Osteocyte (in vitro differentiated cells): ENCODE measurements at regions not wholly inside any gene's neighbourhood (a gene's known extent, or its start where the extent isn't known, plus 50 kb on each side); places are given as distances from the start of the nearest gene placed in this dataset.
"Not testable (repeated sequence)": the region's sequence is repeated elsewhere in the genome, so short reads cannot be mapped to it uniquely, and the experiment has no call there.

Experiments used
- DNase-seq: peaks from one replicate; pipeline ENCODE4 v3.0.0; 2021; ENCODE audit warnings: mixed read lengths; ENCODE audit not compliant: unreplicated experiment; ENCODE audit errors: extremely low spot score
- H3K27ac Mint-ChIP-seq: one replicate; pipeline ENCODE4 v1.8.0; 2021; ENCODE audit warnings: mild to moderate bottlenecking, mixed read lengths; ENCODE audit not compliant: unreplicated experiment
- H3K27me3 Mint-ChIP-seq: one replicate; pipeline ENCODE4 v1.8.0; 2021; ENCODE audit warnings: mixed read lengths; ENCODE audit not compliant: unreplicated experiment
- H3K36me3 Mint-ChIP-seq: one replicate; pipeline ENCODE4 v1.8.0; 2021; ENCODE audit warnings: mixed read lengths; ENCODE audit not compliant: unreplicated experiment
- H3K4me1 Mint-ChIP-seq: one replicate; pipeline ENCODE4 v1.8.0; 2021; ENCODE audit warnings: mixed read lengths; ENCODE audit not compliant: unreplicated experiment
- H3K4me3 Mint-ChIP-seq: one replicate; pipeline ENCODE4 v1.8.0; 2021; ENCODE audit warnings: mild to moderate bottlenecking, moderate library complexity, mixed read lengths; ENCODE audit not compliant: unreplicated experiment
- H3K9me3 Mint-ChIP-seq: one replicate; pipeline ENCODE4 v1.8.0; 2021; ENCODE audit warnings: mixed read lengths; ENCODE audit not compliant: unreplicated experiment
- CTCF ChIP-seq: fragments of 200-600 bp; sonication (generic); IDR thresholded peaks from 2 replicates; pipeline ENCODE4 v1.5.0; 2021; ENCODE audit warnings: antibody characterized with exemption, mild to moderate bottlenecking, moderate library complexity

DNA sequence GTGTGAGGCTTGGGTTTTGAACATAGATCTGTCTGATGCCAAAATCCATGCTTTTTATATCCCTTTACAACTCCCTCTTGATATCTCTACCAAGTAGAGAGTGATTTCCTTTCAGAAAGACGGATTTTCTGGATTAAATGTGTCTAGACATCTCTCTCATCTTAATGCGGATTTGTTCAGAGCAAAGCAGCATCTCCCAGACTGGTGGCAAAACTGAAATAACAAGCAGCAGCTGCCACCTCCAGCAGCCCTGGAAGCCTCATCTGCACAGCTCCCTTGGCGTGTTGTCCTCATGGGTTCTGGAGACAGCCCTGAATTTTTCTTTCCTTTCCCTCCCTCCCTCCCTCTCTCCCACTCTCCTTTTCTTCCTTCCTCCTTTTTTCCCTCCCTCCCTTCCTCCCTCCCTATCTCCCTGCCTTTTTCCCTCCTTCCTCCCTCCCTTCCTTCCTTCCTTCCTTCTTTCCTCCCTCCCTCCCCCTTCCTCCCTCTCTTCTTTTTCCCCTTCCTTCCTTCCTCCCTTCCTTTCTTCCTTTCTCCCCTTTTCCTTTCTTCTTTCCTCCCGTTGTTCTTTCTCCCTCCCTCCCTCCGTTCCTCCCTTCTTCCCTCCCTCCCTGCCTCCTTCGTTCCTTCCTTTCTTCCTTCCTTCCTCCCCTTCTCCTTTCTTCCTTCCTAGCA lies 639.9 kb downstream of the TYW1 start:
- H3K4me3 Mint-ChIP-seq = no peak overlapping the region

DNA sequence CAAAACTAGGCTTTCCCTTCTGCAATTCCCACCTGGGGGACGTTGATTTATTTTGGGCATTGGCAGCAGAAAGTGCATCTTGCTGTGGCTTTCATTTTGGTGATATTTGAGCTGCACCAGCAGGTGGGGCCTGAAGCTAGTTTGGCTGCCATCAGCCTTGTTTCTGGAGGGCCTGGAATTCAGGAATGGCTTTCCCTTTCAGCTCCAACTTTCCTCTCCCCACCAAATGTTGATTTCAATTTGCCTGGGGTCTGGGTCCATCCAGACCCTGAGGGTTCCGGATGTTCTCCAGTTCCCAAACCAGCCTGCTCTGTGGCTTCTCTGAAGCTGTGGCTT lies 640.4 kb downstream of the TYW1 start:
- Mint-ChIP-seq H3K4me1 (no peaks in the 10 kb centered on the region), H3K36me3 (no peaks in the 10 kb centered on the region), H3K27me3 (no peaks in the 10 kb centered on the region), H3K9me3 (peaks cover 16% of the 10 kb centered on the region), H3K27ac (no peak overlapping the region), H3K4me3 (no peak overlapping the region)
- DNase-seq = no peak
- TF ChIP-seq CTCF = no peak

More for the DNA sequence above, 639.9 kb downstream of the TYW1 start:
- no peak for DNase-seq
- no peaks in the 10 kb centered on the region for H3K27me3 Mint-ChIP-seq
- TF ChIP-seq CTCF = no peak
- no peaks in the 10 kb centered on the region for H3K36me3 Mint-ChIP-seq
- H3K4me1 Mint-ChIP-seq = no peaks in the 10 kb centered on the region
- peaks cover 13% of the 10 kb centered on the region for H3K9me3 Mint-ChIP-seq
- H3K27ac Mint-ChIP-seq = no peak overlapping the region

GRCh38 chr7:67642542-67642941 lies 645.9 kb downstream of the TYW1 start:
- not testable (repeated sequence) for H3K27me3 Mint-ChIP-seq, H3K27ac Mint-ChIP-seq, DNase-seq, H3K4me3 Mint-ChIP-seq, H3K4me1 Mint-ChIP-seq, H3K36me3 Mint-ChIP-seq
- peaks cover 36% of the 10 kb centered on the region for H3K9me3 Mint-ChIP-seq

GRCh38 chr7:67644151-67644550 lies 647.5 kb downstream of the TYW1 start:
- no peak overlapping the region for H3K27ac Mint-ChIP-seq
- peaks cover 39% of the 10 kb centered on the region for H3K9me3 Mint-ChIP-seq
- no peak for DNase-seq
- no peak for TF ChIP-seq CTCF
- H3K36me3 Mint-ChIP-seq = no peaks in the 10 kb centered on the region
- no peaks in the 10 kb centered on the region for H3K4me1 Mint-ChIP-seq
- H3K4me3 Mint-ChIP-seq = no peak overlapping the region
- no peaks in the 10 kb centered on the region for H3K27me3 Mint-ChIP-seq

DNA sequence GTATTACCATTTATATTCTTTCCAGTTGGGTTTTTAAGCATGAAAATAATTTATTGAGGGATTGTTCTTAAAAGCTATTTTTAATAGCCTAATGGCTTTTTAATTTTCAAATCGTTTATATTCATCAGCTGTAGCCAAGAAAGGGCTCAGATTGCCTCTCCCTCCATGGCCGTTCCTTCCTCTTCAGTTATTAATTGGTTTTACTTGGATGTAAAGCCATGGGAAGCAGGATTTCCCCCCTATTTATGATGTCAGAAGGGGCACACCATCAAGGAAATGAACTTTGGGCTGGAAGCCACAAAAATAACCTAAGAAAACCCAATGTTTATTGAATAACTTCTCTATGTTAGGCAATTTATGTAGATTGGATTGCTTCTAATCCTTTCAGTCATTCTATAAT lies 656.3 kb downstream of the TYW1 start:
- no peak overlapping the region for H3K4me3 Mint-ChIP-seq
- H3K4me1 Mint-ChIP-seq = no peaks in the 10 kb centered on the region
- no peak for TF ChIP-seq CTCF
- H3K9me3 Mint-ChIP-seq = peaks cover 30% of the 10 kb centered on the region
- no peak overlapping the region for H3K27ac Mint-ChIP-seq
- DNase-seq = no peak
- no peaks in the 10 kb centered on the region for H3K27me3 Mint-ChIP-seq
- no peaks in the 10 kb centered on the region for H3K36me3 Mint-ChIP-seq
